PFSK-1 (cell line): ENCODE measurements at regions not wholly inside any gene's neighbourhood (a gene's known extent, or its start where the extent isn't known, plus 50 kb on each side); places are given as distances from the start of the nearest gene placed in this dataset.

Experiments used
- POLR2AphosphoS5 ChIP-seq: IDR thresholded peaks from 2 replicates; pipeline ENCODE4 v1.6.1; 2012; ENCODE audit warnings: low read depth, mild to moderate bottlenecking, control low read depth, low read length, moderate library complexity
- REST ChIP-seq, 2 experiments: IDR thresholded peaks; 2 replicates each; pipeline versions ENCODE4 v1.6.1 to v1.8.0; 2011 to 2012; ENCODE audit warnings: low read depth in 2 of 2, low read length in 2 of 2, control low read depth in 1 of 2, inconsistent platforms in 1 of 2, mild to moderate bottlenecking in 1 of 2, moderate library complexity in 1 of 2; ENCODE audit not compliant: insufficient read depth in 1 of 2

DNA sequence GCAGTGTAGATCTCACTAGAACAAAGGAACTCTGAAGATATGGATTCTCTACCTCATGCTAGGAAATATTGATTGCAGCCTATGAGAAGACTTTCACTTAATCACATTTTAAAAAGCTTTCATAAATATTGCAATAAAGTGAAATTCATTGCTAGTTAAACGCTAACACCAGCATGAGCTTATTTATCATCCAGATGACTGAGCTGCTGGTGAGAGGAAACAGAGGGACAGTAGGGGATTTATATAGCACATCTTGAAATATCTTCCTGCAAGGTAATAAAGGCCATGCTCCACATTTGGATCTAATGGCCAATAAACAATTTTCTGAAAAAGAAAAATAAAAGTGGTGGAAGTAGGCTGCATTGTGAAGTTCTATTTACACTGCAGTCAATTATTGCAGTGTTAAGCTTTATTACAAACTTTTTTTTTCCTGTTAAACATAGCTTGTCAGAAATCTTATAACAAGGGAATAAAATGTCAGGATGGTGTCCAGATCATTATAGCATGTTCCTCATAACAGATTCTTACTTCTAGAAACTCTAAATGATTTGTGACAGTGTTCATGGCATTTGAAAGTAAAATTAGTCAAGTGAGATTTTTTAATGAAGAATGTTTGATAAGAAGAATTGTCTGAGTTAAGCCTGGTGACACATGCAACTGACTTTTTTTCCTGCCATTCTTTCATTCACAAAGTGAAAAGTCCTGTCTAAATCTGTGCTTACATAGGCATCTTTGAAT is 342.6 kb downstream of the DMAC1 start:
- TF ChIP-seq POLR2AphosphoS5 = no peak
- TF ChIP-seq REST (IDR thresholded peaks at IDR 0.05; ENCODE audit: insufficient read depth in 1 of 2, low read depth in 2 of 2, low read length in 2 of 2) = no peak
